ENCODE measurements at regions not wholly inside any gene's neighbourhood (a gene's known extent, or its start where the extent isn't known, plus 50 kb on each side); places are given as distances from the start of the nearest gene placed in this dataset.
A peak's percentile ranks its signal among the peaks of the same experiment; 100 is the strongest.

- POLR2A ChIA-PET, result no interaction called here
- Mint-ChIP-seq H3K27ac (no peak overlapping the region), H3K4me3 (no peak overlapping the region), H3K9me3 (no peaks in the 10 kb centered on the region), H3K27me3 (peaks cover 44% of the 10 kb centered on the region), H3K4me1 (no peaks in the 10 kb centered on the region), H3K36me3 (ENCODE audit: low read depth) (no peaks in the 10 kb centered on the region)
- no peak for DNase-seq
- CTCF ChIA-PET, result interaction anchor here (0.5 kb wide), 1 partner anchor 127 kb away, joined by 3 read pairs; no protein-coding TSS in a partner anchor
Measured at GRCh38 chr6:139588076-139588639, 213.7 kb upstream of the CITED2 start.

GRCh38 chr6:139587469-139587868, 213.0 kb upstream of the CITED2 start:
- CTCF ChIA-PET, result interaction anchor here (0.5 kb wide), 1 partner anchor 128 kb away, joined by 3 read pairs; no protein-coding TSS in a partner anchor
- POLR2A ChIA-PET, result no interaction called here
- Mint-ChIP-seq H3K9me3 (no peaks in the 10 kb centered on the region), H3K4me3 (no peak overlapping the region), H3K36me3 (ENCODE audit: low read depth) (no peaks in the 10 kb centered on the region), H3K27ac (no peak overlapping the region), H3K4me1 (no peaks in the 10 kb centered on the region), H3K27me3 (peaks cover 42% of the 10 kb centered on the region)
- no peak for DNase-seq

GRCh38 chr6:139586273-139586672, 211.8 kb upstream of the CITED2 start:
- Mint-ChIP-seq H3K4me1 (peaks cover 3% of the 10 kb centered on the region), H3K36me3 (ENCODE audit: low read depth) (no peaks in the 10 kb centered on the region), H3K27ac (no peak overlapping the region), H3K9me3 (no peaks in the 10 kb centered on the region), H3K4me3 (no peak overlapping the region), H3K27me3 (peaks cover 35% of the 10 kb centered on the region)
- ChIA-PET POLR2A (no interaction called here), CTCF (no interaction called here)
- no peak for DNase-seq

GRCh38 chr6:139584599-139584998, 210.2 kb upstream of the CITED2 start:
- no peaks in the 10 kb centered on the region for H3K36me3 Mint-ChIP-seq (ENCODE audit: low read depth)
- POLR2A ChIA-PET, result no interaction called here
- DNase-seq, result no peak
- CTCF ChIA-PET, result no interaction called here
- H3K27me3 Mint-ChIP-seq, result peaks cover 21% of the 10 kb centered on the region
- H3K9me3 Mint-ChIP-seq, result no peaks in the 10 kb centered on the region
- H3K27ac Mint-ChIP-seq, result no peak overlapping the region
- no peak overlapping the region for H3K4me3 Mint-ChIP-seq
- H3K4me1 Mint-ChIP-seq, result peaks cover 17% of the 10 kb centered on the region

GRCh38 chr6:139583420-139583819, 209.0 kb upstream of the CITED2 start:
- Mint-ChIP-seq H3K27me3 (peaks cover 12% of the 10 kb centered on the region), H3K36me3 (ENCODE audit: low read depth) (no peaks in the 10 kb centered on the region), H3K9me3 (no peaks in the 10 kb centered on the region), H3K27ac (no peak overlapping the region), H3K4me1 (peaks cover 19% of the 10 kb centered on the region), H3K4me3 (no peak overlapping the region)
- ChIA-PET POLR2A (no interaction called here), CTCF (no interaction called here)
- DNase-seq, result no peak

- Mint-ChIP-seq H3K4me3 (no peak overlapping the region), H3K27me3 (peaks cover 9% of the 10 kb centered on the region), H3K4me1 (peaks cover 19% of the 10 kb centered on the region), H3K36me3 (ENCODE audit: low read depth) (no peaks in the 10 kb centered on the region), H3K27ac (no peak overlapping the region), H3K9me3 (no peaks in the 10 kb centered on the region)
- ChIA-PET CTCF (interaction anchor here (0.8 kb wide), 1 partner anchor 30 kb away, joined by 3 read pairs; no protein-coding TSS in a partner anchor), POLR2A (no interaction called here)
- DNase-seq, result no peak
Measured at GRCh38 chr6:139582956-139583355, 208.5 kb upstream of the CITED2 start.

GRCh38 chr6:139581485-139581865, 207.0 kb upstream of the CITED2 start:
- H3K27me3 Mint-ChIP-seq, result peaks cover 2% of the 10 kb centered on the region
- no peaks in the 10 kb centered on the region for H3K36me3 Mint-ChIP-seq (ENCODE audit: low read depth)
- no peaks in the 10 kb centered on the region for H3K9me3 Mint-ChIP-seq
- no peak overlapping the region for H3K4me3 Mint-ChIP-seq
- H3K27ac Mint-ChIP-seq, result no peak overlapping the region
- ChIA-PET CTCF (interaction anchor here (1.0 kb wide), 1 partner anchor 9 kb away, joined by 3 read pairs; no protein-coding TSS in a partner anchor), POLR2A (no interaction called here)
- no peak for DNase-seq
- peaks cover 19% of the 10 kb centered on the region for H3K4me1 Mint-ChIP-seq

GRCh38 chr6:139580592-139581484, 206.4 kb upstream of the CITED2 start:
- H3K36me3 Mint-ChIP-seq (ENCODE audit: low read depth), result no peaks in the 10 kb centered on the region
- no peaks in the 10 kb centered on the region for H3K9me3 Mint-ChIP-seq
- no peak for DNase-seq
- H3K4me3 Mint-ChIP-seq, result peak overlapping the region; percentile 26
- ChIA-PET POLR2A (no interaction called here), CTCF (interaction anchor here (1.0 kb wide), 1 partner anchor 10 kb away, joined by 3 read pairs; no protein-coding TSS in a partner anchor)
- peaks cover 19% of the 10 kb centered on the region for H3K4me1 Mint-ChIP-seq
- H3K27ac Mint-ChIP-seq, result peak overlapping the region; percentile 31
- H3K27me3 Mint-ChIP-seq, result peaks cover 2% of the 10 kb centered on the region

- H3K36me3 Mint-ChIP-seq (ENCODE audit: low read depth), result no peaks in the 10 kb centered on the region
- no peak overlapping the region for H3K27ac Mint-ChIP-seq
- H3K9me3 Mint-ChIP-seq, result peaks cover 5% of the 10 kb centered on the region
- DNase-seq, result no peak
- CTCF ChIA-PET, result no interaction called here
- H3K4me1 Mint-ChIP-seq, result peaks cover 19% of the 10 kb centered on the region
- no peak overlapping the region for H3K4me3 Mint-ChIP-seq
- H3K27me3 Mint-ChIP-seq, result no peaks in the 10 kb centered on the region
- POLR2A ChIA-PET, result no interaction called here
Measured at GRCh38 chr6:139577763-139578604, 203.5 kb upstream of the CITED2 start.

GRCh38 chr6:139577124-139577762, 202.8 kb upstream of the CITED2 start:
- H3K4me1 Mint-ChIP-seq, result peaks cover 19% of the 10 kb centered on the region
- ChIA-PET POLR2A (no interaction called here), CTCF (no interaction called here)
- no peak overlapping the region for H3K27ac Mint-ChIP-seq
- H3K27me3 Mint-ChIP-seq, result no peaks in the 10 kb centered on the region
- no peaks in the 10 kb centered on the region for H3K36me3 Mint-ChIP-seq (ENCODE audit: low read depth)
- no peak for DNase-seq
- peaks cover 5% of the 10 kb centered on the region for H3K9me3 Mint-ChIP-seq
- H3K4me3 Mint-ChIP-seq, result no peak overlapping the region

- DNase-seq, result no peak
- ChIA-PET CTCF (no interaction called here), POLR2A (no interaction called here)
- no peak overlapping the region for H3K4me3 Mint-ChIP-seq
- H3K4me1 Mint-ChIP-seq, result no peaks in the 10 kb centered on the region
- H3K9me3 Mint-ChIP-seq, result peaks cover 5% of the 10 kb centered on the region
- H3K27ac Mint-ChIP-seq, result no peak overlapping the region
- H3K27me3 Mint-ChIP-seq, result no peaks in the 10 kb centered on the region
- H3K36me3 Mint-ChIP-seq (ENCODE audit: low read depth), result no peaks in the 10 kb centered on the region
Measured at GRCh38 chr6:139572001-139572400, 197.6 kb upstream of the CITED2 start.

- peaks cover 5% of the 10 kb centered on the region for H3K9me3 Mint-ChIP-seq
- no peak overlapping the region for H3K27ac Mint-ChIP-seq
- no peak overlapping the region for H3K4me3 Mint-ChIP-seq
- DNase-seq, result no peak
- POLR2A ChIA-PET, result no interaction called here
- H3K4me1 Mint-ChIP-seq, result no peaks in the 10 kb centered on the region
- no peaks in the 10 kb centered on the region for H3K36me3 Mint-ChIP-seq (ENCODE audit: low read depth)
- CTCF ChIA-PET, result no interaction called here
- H3K27me3 Mint-ChIP-seq, result no peaks in the 10 kb centered on the region
Measured at GRCh38 chr6:139570166-139570565, 195.7 kb upstream of the CITED2 start.

- Mint-ChIP-seq H3K4me3 (no peak overlapping the region), H3K36me3 (ENCODE audit: low read depth) (no peaks in the 10 kb centered on the region), H3K27ac (no peak overlapping the region), H3K9me3 (peaks cover 5% of the 10 kb centered on the region), H3K4me1 (no peaks in the 10 kb centered on the region), H3K27me3 (no peaks in the 10 kb centered on the region)
- DNase-seq, result no peak
- ChIA-PET POLR2A (no interaction called here), CTCF (no interaction called here)
Measured at GRCh38 chr6:139569566-139569965, 195.1 kb upstream of the CITED2 start.

Measured in activated CD4-positive, alpha-beta T cell treated with anti-CD3 and anti-CD28 coated beads, Interleukin-2, amount 10 ng/mL, durations not matched to agents 7 days and 5 days (primary cell).